ENCODE measurements at regions not wholly inside any gene's neighbourhood (a gene's known extent, or its start where the extent isn't known, plus 50 kb on each side); places are given as distances from the start of the nearest gene placed in this dataset.

DNA sequence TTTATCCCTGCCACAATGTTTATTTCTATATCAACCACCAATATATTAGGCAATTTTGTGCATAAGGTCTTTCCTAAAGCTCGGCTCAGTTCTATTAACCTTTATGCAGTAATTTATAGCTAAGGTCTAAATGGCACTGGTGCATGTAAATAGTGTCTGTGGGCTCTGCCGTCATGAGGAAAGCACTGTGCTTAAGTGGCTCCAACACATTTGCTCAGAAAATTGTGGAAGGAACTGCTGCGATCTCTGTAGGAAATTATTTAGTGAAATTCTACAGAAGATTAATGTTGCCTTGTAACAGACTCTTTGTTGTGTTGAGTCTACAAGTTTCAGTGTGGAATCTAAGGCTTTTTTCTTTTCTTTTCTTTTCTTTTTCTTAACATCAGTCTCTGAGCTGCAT lies 54.0 kb upstream of the EGLN3 start:
- DNase-seq, result no peak

DNA sequence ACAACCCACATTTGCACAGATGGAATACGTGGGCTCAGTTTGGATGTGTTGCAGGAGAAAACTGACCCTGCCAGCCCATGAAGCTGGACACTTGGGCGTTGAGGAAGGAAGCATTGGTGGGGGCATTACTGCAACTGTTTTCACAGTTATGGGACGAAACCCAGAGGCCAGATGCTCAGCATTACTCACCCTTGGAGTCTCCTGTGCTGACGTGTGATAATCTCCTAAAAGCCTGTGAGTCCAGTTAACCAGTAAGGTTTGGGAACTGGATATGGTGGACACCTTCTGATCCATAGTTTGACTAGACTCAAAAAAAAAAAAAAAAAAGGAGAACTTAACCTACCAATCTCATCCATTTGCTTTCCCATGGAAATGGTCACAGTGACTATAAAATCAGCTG lies 52.8 kb upstream of the EGLN3 start:
- DNase-seq, result no peak

DNA sequence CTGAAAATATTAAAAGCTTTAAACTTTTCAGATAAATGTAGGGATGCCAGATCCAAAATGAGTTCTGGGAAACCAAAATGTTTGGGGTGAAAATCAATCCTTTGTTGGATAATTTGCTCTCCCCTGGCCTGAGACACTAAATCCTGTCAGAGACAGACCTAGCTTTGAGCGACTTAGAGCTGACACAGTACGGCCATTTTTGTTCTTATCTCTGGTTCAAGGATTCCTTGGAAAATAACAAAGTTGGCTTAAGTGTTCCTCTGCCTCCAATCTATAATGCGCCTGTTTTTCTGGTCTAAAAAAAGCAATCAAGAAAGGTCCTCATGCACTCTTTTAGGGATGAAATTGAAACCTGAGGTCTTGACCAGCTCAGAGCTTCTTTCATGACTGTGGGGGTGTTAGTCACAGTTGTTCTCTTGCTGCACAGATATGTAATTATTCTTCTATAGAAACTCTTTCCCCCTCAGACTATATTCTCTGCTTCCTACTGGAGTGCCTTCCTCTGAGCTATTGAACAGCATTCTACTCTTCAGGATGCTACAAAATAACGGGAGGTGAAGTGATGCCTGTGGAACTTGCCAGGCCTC lies 52.3 kb upstream of the EGLN3 start:
- no peak for DNase-seq
